GM12892 (cell line): ENCODE measurements at regions not wholly inside any gene's neighbourhood (a gene's known extent, or its start where the extent isn't known, plus 50 kb on each side); places are given as distances from the start of the nearest gene placed in this dataset.

Experiments
- POLR2A ChIP-seq: IDR thresholded peaks from 2 replicates; pipeline ENCODE4 v1.6.1; 2011; ENCODE audit warnings: low read depth, low read length, control low read depth
- TAF1 ChIP-seq: IDR thresholded peaks from 2 replicates; pipeline ENCODE4 v1.6.1; 2011; ENCODE audit warnings: low read depth, mild to moderate bottlenecking, control low read depth, low read length, borderline replicate concordance

DNA sequence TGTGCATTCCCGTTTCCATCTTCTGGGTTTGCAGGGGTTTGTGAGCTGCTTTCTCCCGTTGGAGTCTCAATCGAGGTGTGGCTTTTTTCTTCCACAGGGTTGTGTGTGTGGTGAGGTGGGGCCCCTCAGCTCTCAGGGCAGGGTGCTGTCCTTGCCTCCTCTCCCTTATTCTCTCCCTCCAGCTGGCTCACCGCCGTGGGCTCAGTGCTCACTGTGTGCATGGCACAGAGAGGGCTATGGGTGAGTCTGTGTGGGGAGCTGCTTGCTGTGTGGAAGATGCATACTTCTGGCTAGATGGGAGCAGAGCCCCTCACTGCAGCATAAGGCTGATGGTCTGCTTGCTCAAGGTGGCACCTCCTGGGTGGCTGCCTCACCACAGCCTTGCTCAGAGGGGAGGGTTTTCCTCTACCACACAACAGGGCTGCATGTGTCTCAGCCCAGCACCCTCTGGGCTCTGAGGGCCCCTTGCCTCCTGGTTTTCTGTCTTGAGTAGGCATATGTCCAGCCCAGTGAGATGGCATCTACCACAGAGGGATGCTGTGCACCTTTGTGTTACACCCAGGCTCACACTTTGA, 203.1 kb upstream of the B3GAT1 start:
- TF ChIP-seq POLR2A (no peak), TAF1 (no peak)
